Pancreas (tissue), 10 donors: ENCODE measurements at regions not wholly inside any gene's neighbourhood (a gene's known extent, or its start where the extent isn't known, plus 50 kb on each side); places are given as distances from the start of the nearest gene placed in this dataset.
A peak's percentile ranks its signal among the peaks of the same experiment; 100 is the strongest.

Source experiments
- ATAC-seq, 4 donors: fragments of 200-7000 bp; cut with Tn5 transposase; one replicate each; pipeline versions ENCODE4 v1.8.0 to v1.9.1; 2020; ENCODE audit warnings: mild to moderate bottlenecking in 4 of 4, moderate library complexity in 4 of 4
- DNase-seq, 6 donors: peaks; one replicate each; pipeline ENCODE4 v3.0.0-alpha.2; 2020
- FAIRE-seq: peaks from 2 replicates; lab custom pipeline; 2012; peaks lifted over from hg19 to GRCh38; lab: Jason Lieb, UNC
- H3K27ac ChIP-seq, 4 donors: fragments of 200-600 bp; sonication (generic); 1 replicate in 3 of 4; 2 replicates in 1 of 4; pipeline versions ENCODE4 v1.5.0 to v1.8.0; 2020
- H3K27me3 ChIP-seq, 4 donors: fragments of 200-600 bp; one replicate each; pipeline ENCODE4 v1.8.0; 2021
- H3K36me3 ChIP-seq, 3 donors: fragments of 200-600 bp; sonication (generic) in 1 of 3; one replicate each; pipeline versions ENCODE4 v1.5.0 to v1.8.0; 2020 to 2021
- H3K4me1 ChIP-seq, 3 donors: fragments of 200-600 bp; one replicate each; pipeline ENCODE4 v1.8.0; 2021
- H3K4me3 ChIP-seq, 4 donors: fragments of 200-600 bp; sonication (generic) in 2 of 4; one replicate each; pipeline versions ENCODE4 v1.5.0 to v1.8.0; 2020 to 2021
- H3K9me3 ChIP-seq, 4 donors: fragments of 200-600 bp; one replicate each; pipeline ENCODE4 v1.8.0; 2021
- WGBS, 2 donors: extraction: QIAGEN DNeasy Blood & Tissue Kit; methylation state at CpG; one replicate each; pipeline ENCODE4 v1.1.7; 2013; 5-methylcytosine and 5-hydroxymethylcytosine counted together
- intact Hi-C, 3 donors: fragments of 100-400 bp; cut with DNase I; formaldehyde crosslinking; loops; one replicate each; pipeline versions ENCODE4 v1.11.1 to v1.14.2; 2022
- TF ChIP-seq, protein P1 (sequence below), 4 donors: fragments of 200-600 bp; sonication (generic) in 3 of 4; IDR thresholded peaks; one replicate each; pipeline versions ENCODE4 v1.5.0 to v1.8.0; 2021; ENCODE audit warnings: antibody characterized with exemption in 4 of 4
- donor health status: healthy with polysubstance abuse.
- donor health status: DM: no; HTN: no; CAD: no; lungs with moderate emphysema.
- donor health status: DM: no; HTN: no; CAD: no.
- donor health status: control.
- donor health status: control.
- donor health status: Bipolar disorder and iron deficiency.
- donor health status: DM: yes; HTN: yes; CAD: no.
- donor health status: DM: no; HTN: no; CAD: no.
- donor health status: DM: no; HTN: no; CAD: no.
- donor health status: DM: yes; HTN: yes; CAD: no.

DNA sequence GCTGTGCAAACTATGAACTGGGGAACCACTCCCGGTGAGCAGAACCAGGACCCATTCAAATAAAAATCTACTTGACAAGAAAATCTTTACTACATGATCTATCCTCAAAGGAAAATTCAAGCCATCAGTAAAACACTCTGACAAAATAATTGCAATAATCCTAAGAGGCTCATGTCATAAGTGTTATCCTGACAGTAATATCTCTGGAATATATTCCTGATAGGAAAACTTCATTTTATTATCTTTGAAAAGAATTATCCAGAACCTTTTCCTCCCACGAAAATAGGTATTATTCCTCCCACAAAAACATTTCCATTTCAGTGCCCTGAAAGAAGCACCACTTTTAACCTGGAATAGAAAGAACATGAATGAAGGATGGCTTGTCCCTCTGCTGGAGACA lies 357.7 kb upstream of the PCDH7 start:
- Histone ChIP-seq H3K9me3 (no peaks in the 10 kb centered on the region), H3K27me3 (no peaks in the 10 kb centered on the region), H3K4me3 (no peak overlapping the region), H3K4me1 (no peaks in the 10 kb centered on the region), H3K36me3 (no peaks in the 10 kb centered on the region), H3K27ac (no peak overlapping the region)
- TF ChIP-seq, protein P1, sequence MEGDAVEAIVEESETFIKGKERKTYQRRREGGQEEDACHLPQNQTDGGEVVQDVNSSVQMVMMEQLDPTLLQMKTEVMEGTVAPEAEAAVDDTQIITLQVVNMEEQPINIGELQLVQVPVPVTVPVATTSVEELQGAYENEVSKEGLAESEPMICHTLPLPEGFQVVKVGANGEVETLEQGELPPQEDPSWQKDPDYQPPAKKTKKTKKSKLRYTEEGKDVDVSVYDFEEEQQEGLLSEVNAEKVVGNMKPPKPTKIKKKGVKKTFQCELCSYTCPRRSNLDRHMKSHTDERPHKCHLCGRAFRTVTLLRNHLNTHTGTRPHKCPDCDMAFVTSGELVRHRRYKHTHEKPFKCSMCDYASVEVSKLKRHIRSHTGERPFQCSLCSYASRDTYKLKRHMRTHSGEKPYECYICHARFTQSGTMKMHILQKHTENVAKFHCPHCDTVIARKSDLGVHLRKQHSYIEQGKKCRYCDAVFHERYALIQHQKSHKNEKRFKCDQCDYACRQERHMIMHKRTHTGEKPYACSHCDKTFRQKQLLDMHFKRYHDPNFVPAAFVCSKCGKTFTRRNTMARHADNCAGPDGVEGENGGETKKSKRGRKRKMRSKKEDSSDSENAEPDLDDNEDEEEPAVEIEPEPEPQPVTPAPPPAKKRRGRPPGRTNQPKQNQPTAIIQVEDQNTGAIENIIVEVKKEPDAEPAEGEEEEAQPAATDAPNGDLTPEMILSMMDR (IDR thresholded peaks at IDR 0.05): no peak
- WGBS, 2 donors: 27 to 33% methylated on average over 2 of the region's 2 CpGs
- FAIRE-seq: no peak
- no peak for ATAC-seq
- intact Hi-C loops: no loop called here
- no peak for DNase-seq

DNA sequence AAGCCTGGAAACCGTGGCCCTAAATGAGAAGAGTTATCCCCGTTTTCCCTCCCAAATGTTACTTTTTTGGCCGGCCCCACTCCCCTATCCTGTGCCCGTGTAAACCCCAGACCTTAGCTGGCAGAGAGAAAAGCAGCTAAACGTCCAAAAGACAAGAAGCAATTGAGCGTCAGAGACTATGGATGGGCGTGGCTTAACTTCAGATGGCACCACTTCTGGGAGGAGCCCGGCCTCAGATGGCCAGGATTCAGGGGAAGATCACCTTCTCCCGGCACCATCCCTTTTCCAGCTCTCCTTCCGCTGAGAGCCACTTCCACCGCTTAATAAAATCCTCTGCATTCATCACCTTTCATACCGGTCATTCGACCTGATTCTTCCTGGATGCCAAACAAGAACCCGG lies 350.1 kb upstream of the PCDH7 start:
- H3K27ac ChIP-seq: no peak overlapping the region
- ATAC-seq: no peak
- 66 to 70% methylated on average over 14 of the region's 14 CpGs for WGBS, 2 donors
- H3K9me3 ChIP-seq: no peaks in the 10 kb centered on the region
- no peaks in the 10 kb centered on the region for H3K27me3 ChIP-seq
- DNase-seq: no peak
- intact Hi-C loops: no loop called here
- H3K4me3 ChIP-seq: no peak overlapping the region
- no peaks in the 10 kb centered on the region for H3K36me3 ChIP-seq
- FAIRE-seq: no peak
- TF ChIP-seq, protein P1 (IDR thresholded peaks at IDR 0.05): no peak
- no peaks in the 10 kb centered on the region for H3K4me1 ChIP-seq

DNA sequence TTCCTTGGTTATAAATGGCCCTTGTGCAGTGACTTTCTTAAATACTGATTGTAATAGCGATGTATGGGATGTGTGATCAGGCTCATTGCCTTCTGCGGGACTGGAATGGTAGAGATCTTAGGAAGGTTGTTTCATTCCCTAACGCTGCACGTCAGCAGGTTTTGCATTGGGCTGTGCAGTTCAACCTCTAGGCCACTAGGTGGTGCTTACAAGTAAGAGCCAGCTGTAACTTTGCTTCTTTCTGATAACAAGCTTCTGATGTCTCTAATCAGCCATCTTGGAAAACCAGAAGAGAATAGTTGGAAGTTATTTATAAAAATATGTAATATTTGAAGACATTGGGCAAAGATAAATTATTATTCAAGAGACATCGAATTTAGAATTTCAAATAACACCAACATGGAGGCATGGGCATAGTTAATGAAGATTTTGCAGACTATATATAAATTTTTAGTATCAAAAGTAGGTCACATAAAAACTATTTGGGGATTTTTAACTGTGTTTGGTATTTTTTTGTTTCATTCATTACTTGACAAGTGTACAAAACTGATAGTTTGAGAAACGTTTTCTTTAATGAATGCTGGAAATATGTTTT lies 339.7 kb upstream of the PCDH7 start:
- Histone ChIP-seq H3K27ac (no peak overlapping the region), H3K9me3 (no peaks in the 10 kb centered on the region), H3K36me3 (no peaks in the 10 kb centered on the region), H3K4me3 (no peak overlapping the region), H3K27me3 (no peaks in the 10 kb centered on the region), H3K4me1 (no peaks in the 10 kb centered on the region)
- DNase-seq (peak in 3 of 6 donors; percentile 23 to 46 (median 26)), FAIRE-seq (no peak), ATAC-seq (peak; percentile 38 to 75 (median 68))
- TF ChIP-seq, protein P1 (IDR thresholded peaks at IDR 0.05): peak; percentile 54 to 67 (median 60)
- 31 to 54% methylated on average over 6 of the region's 6 CpGs for WGBS, 2 donors
- intact Hi-C loops: no loop called here

DNA sequence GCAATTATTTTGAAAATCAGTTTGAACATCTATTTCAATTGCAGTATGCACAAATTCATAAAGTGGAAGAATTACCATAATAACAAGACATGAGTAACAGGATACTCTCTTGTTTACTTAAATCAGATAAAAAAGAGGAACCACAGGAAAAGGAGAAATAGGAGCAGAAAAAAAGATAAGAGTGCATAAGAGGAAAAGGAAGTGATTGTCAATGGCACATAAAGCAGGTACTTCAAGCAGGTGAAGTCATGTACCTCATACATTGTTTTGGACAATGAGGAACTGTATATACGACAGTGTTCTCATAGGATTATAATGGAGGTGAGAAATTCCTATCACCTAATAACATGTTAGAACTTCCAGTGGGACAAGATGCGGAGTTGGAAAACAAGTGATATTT lies 334.5 kb upstream of the PCDH7 start:
- no peak overlapping the region for H3K27ac ChIP-seq
- H3K4me3 ChIP-seq: no peak overlapping the region
- no peaks in the 10 kb centered on the region for H3K9me3 ChIP-seq
- 67 to 68% methylated on average over 2 of the region's 2 CpGs for WGBS, 2 donors
- H3K36me3 ChIP-seq: no peaks in the 10 kb centered on the region
- TF ChIP-seq, protein P1 (IDR thresholded peaks at IDR 0.05): no peak
- no peaks in the 10 kb centered on the region for H3K4me1 ChIP-seq
- intact Hi-C loops: no loop called here
- FAIRE-seq (no peak), ATAC-seq (no peak), DNase-seq (no peak)
- no peaks in the 10 kb centered on the region for H3K27me3 ChIP-seq

DNA sequence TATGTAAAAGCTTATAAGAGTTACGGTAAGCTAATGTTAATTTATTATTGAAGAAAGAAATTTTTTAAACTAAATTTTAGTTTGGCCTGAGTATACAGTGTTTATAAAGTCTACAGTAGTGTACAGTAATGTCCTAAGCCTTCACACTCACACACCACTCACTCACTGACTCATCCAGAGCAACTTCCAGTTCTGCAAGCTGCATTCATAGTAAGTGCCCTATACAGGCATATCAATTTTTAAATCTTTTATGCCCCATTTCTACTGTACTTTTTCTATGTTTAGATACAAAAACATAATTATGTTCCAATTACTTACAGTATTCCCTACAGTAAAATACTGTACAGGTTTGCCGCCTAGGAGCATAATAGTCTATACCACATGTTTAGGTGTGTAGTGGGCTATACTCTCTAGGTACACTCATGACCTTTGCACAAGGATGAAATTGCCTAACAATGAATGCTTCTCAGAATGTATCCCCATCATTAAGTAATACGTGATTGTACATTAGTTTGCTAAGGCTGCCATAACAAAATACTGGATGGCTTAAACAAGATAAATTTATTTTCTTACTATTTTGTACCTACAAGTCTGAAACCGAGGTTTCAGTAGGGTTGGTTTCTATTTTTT lies 333.8 kb upstream of the PCDH7 start:
- H3K27ac ChIP-seq: no peak overlapping the region
- no peak overlapping the region for H3K4me3 ChIP-seq
- FAIRE-seq: no peak
- WGBS, 2 donors: 76 to 89% methylated on average over 4 of the region's 4 CpGs
- intact Hi-C loops: no loop called here
- H3K36me3 ChIP-seq: no peaks in the 10 kb centered on the region
- no peaks in the 10 kb centered on the region for H3K4me1 ChIP-seq
- H3K27me3 ChIP-seq: no peaks in the 10 kb centered on the region
- no peaks in the 10 kb centered on the region for H3K9me3 ChIP-seq
- ATAC-seq: no peak
- TF ChIP-seq, protein P1 (IDR thresholded peaks at IDR 0.05): no peak
- no peak for DNase-seq
